ENCODE measurements at regions not wholly inside any gene's neighbourhood (a gene's known extent, or its start where the extent isn't known, plus 50 kb on each side); places are given as distances from the start of the nearest gene placed in this dataset.
A peak's percentile ranks its signal among the peaks of the same experiment; 100 is the strongest.

- TF ChIP-seq ELF1 (IDR thresholded peaks at IDR 0.05) (no peak), NFIC (IDR thresholded peaks at IDR 0.05; ENCODE audit: borderline replicate concordance) (peak; percentile 92), USF2 (IDR thresholded peaks at IDR 0.05; ENCODE audit: borderline replicate concordance, low read depth, low read length) (no peak), REST (IDR thresholded peaks at IDR 0.05; ENCODE audit: low read depth, low read length) (no peak), RFX5 (IDR thresholded peaks at IDR 0.05; ENCODE audit: low read length) (no peak), CHD2 (IDR thresholded peaks at IDR 0.05; ENCODE audit: low read length, partially characterized antibody) (peak; percentile 78), SIN3A (IDR thresholded peaks at IDR 0.05; ENCODE audit: borderline replicate concordance, low read depth, low read length) (0 out of 2 replicates have a peak, but pooled peaks have one; percentile 44), JUND (IDR thresholded peaks at IDR 0.05) (0 out of 2 replicates have a peak, but pooled peaks have one; percentile 13), MAX (IDR thresholded peaks at IDR 0.05; ENCODE audit: low read depth) (peak; percentile 44; the same call in 1 of the 2 replicates)
- TF ChIP-seq, protein P1, sequence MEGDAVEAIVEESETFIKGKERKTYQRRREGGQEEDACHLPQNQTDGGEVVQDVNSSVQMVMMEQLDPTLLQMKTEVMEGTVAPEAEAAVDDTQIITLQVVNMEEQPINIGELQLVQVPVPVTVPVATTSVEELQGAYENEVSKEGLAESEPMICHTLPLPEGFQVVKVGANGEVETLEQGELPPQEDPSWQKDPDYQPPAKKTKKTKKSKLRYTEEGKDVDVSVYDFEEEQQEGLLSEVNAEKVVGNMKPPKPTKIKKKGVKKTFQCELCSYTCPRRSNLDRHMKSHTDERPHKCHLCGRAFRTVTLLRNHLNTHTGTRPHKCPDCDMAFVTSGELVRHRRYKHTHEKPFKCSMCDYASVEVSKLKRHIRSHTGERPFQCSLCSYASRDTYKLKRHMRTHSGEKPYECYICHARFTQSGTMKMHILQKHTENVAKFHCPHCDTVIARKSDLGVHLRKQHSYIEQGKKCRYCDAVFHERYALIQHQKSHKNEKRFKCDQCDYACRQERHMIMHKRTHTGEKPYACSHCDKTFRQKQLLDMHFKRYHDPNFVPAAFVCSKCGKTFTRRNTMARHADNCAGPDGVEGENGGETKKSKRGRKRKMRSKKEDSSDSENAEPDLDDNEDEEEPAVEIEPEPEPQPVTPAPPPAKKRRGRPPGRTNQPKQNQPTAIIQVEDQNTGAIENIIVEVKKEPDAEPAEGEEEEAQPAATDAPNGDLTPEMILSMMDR (IDR thresholded peaks at IDR 0.05), result no peak
Observed at GRCh38 chr3:159829539-159830227, 159.0 kb upstream of the IL12A start.
